HepG2 (cell line): ENCODE measurements at regions not wholly inside any gene's neighbourhood (a gene's known extent, or its start where the extent isn't known, plus 50 kb on each side); places are given as distances from the start of the nearest gene placed in this dataset.

Source experiments
- ATAC-seq: fragments of 200-7000 bp; cut with Tn5 transposase; 3 replicates; pipeline ENCODE4 v1.9.1; 2020; ENCODE audit warnings: mild to moderate bottlenecking, moderate library complexity
- BruUV-seq: library from RNA; stranded (reverse); fragments of 400-500 nt; replicated peaks from 2 replicates; lab custom pipeline; 2021; lab: Mats Ljungman, UMichigan
- CTCF ChIA-PET: fragments of 300-600 bp; formaldehyde crosslinking; extraction: SDS; loops from one replicate; lab custom pipeline; 2021; ENCODE audit warnings: low total read pairs, inconsistent platforms, low intra/inter-chr PET ratio; lab: Yijun Ruan, JAX
- POLR2A ChIA-PET: fragments of 350-600 bp; sonication (Branson Sonifier 250); formaldehyde crosslinking; loops from one replicate; lab custom pipeline; 2020; ENCODE audit warnings: antibody characterized with exemption, inconsistent platforms; lab: Yijun Ruan, JAX
- DNase-seq: peaks from one replicate; pipeline ENCODE4 v3.0.0-alpha.2; 2015; ENCODE audit warnings: low spot score
- FAIRE-seq: peaks from 3 replicates; lab custom pipeline; 2011; peaks lifted over from hg19 to GRCh38; lab: Jason Lieb, UNC
- H2AFZ ChIP-seq: one replicate; pipeline ENCODE4 v1.6.1; 2011; ENCODE audit warnings: low read length, inconsistent platforms
- H3K27ac ChIP-seq: fragments of 300-600 bp; 3 replicates; pipeline ENCODE4 v1.8.0; 2011; ENCODE audit warnings: mixed run types, mild to moderate bottlenecking, mixed read lengths, low read length, inconsistent platforms; ENCODE audit not compliant: insufficient read depth; ENCODE audit errors: extremely low read length
- H3K27me3 ChIP-seq, 2 experiments: fragments of 200-600 bp in 1 of 2; 2 replicates in 1 of 2; 3 replicates in 1 of 2; pipeline versions ENCODE4 v1.6.0 to v1.8.0; 2011; ENCODE audit warnings: low read length in 2 of 2, mild to moderate bottlenecking in 2 of 2, moderate library complexity in 2 of 2, inconsistent platforms in 1 of 2; ENCODE audit not compliant: insufficient read depth in 2 of 2, control insufficient read depth in 1 of 2
- H3K36me3 ChIP-seq, 2 experiments: fragments of 200-600 bp in 1 of 2; replicated peaks in 1 of 2; 2 replicates in 1 of 2; 3 replicates in 1 of 2; pipeline versions ENCODE4 v1.5.1 to v1.8.0; 2011; ENCODE audit warnings: low read length in 2 of 2, inconsistent platforms in 1 of 2; ENCODE audit not compliant: insufficient read depth in 2 of 2, control insufficient read depth in 1 of 2
- H3K4me1 ChIP-seq: 2 replicates; pipeline ENCODE4 v1.5.1; 2012; ENCODE audit warnings: low read length, inconsistent platforms; ENCODE audit not compliant: insufficient read depth
- H3K4me2 ChIP-seq: 2 replicates; pipeline ENCODE4 v1.6.0; 2011; ENCODE audit warnings: low read depth, low read length, inconsistent platforms
- H3K4me3 ChIP-seq, 3 experiments: fragments of 200-600 bp in 1 of 3; sonication (generic), shearing (Covaris generic) in 1 of 3; replicated peaks in 1 of 3; 2 replicates each; pipeline ENCODE4 v1.5.1; 2011 to 2016; ENCODE audit warnings: low read length in 3 of 3, inconsistent platforms in 2 of 3, low read depth in 2 of 3, mild to moderate bottlenecking in 2 of 3, control low read depth in 1 of 3, mixed read lengths in 1 of 3; ENCODE audit not compliant: insufficient read depth in 1 of 3
- H3K79me2 ChIP-seq: one replicate; pipeline ENCODE4 v1.6.1; 2011; ENCODE audit warnings: low read length, inconsistent platforms; ENCODE audit not compliant: insufficient read depth
- H3K9ac ChIP-seq: 2 replicates; pipeline ENCODE4 v1.6.0; 2011; ENCODE audit warnings: mild to moderate bottlenecking, low read depth, low read length, inconsistent platforms; ENCODE audit not compliant: insufficient read depth
- H3K9me3 ChIP-seq: 2 replicates; pipeline ENCODE4 v1.5.1; 2012; ENCODE audit warnings: mild to moderate bottlenecking, low read length
- H4K20me1 ChIP-seq: 2 replicates; pipeline ENCODE4 v1.6.0; 2011; ENCODE audit warnings: inconsistent platforms, mild to moderate bottlenecking, low read length, moderate library complexity; ENCODE audit not compliant: insufficient read depth
- CEBPG ChIP-seq: IDR thresholded peaks from 2 replicates; pipeline ENCODE4 v1.6.1; 2016
- EED ChIP-seq: sonication (generic); formaldehyde crosslinking; IDR thresholded peaks from 2 replicates; pipeline ENCODE4 v1.5.0; 2020; ENCODE audit warnings: mild to moderate bottlenecking, missing genetic modification reagents
- EP300 ChIP-seq, 3 experiments: sonication (generic) in 1 of 3; formaldehyde crosslinking in 1 of 3; IDR thresholded peaks; 2 replicates each; pipeline versions ENCODE4 v1.5.1 to v1.6.1; 2011 to 2020; ENCODE audit warnings: low read depth in 2 of 3, low read length in 2 of 3, borderline replicate concordance in 1 of 3, improper control_type of control experiment in 1 of 3, mild to moderate bottlenecking in 1 of 3, missing genetic modification reagents in 1 of 3, moderate library complexity in 1 of 3
- ETV6 ChIP-seq: sonication (generic); formaldehyde crosslinking; conservative IDR thresholded peaks from 2 replicates; pipeline ENCODE4 v1.4.0; 2020; ENCODE audit warnings: missing genetic modification reagents
- JUN ChIP-seq: sonication (generic); formaldehyde crosslinking; IDR thresholded peaks from 2 replicates; pipeline ENCODE4 v1.4.0; 2020; ENCODE audit warnings: mild to moderate bottlenecking, missing genetic modification reagents
- MXD4 ChIP-seq: IDR thresholded peaks from 2 replicates; pipeline ENCODE4 v1.6.1; 2016; ENCODE audit warnings: mild to moderate bottlenecking, missing biosample characterization, missing genetic modification reagents
- NKX3-1 ChIP-seq: sonication (generic); formaldehyde crosslinking; IDR thresholded peaks from 2 replicates; pipeline ENCODE4 v1.5.0; 2020; ENCODE audit warnings: missing genetic modification reagents
- RBFOX2 ChIP-seq: fragments of 200-400 bp; formaldehyde crosslinking; IDR thresholded peaks from 2 replicates; pipeline ENCODE4 v1.6.1; 2017; ENCODE audit warnings: low read depth, mild to moderate bottlenecking, low read length
- REL ChIP-seq: sonication (generic); formaldehyde crosslinking; conservative IDR thresholded peaks from 2 replicates; pipeline ENCODE4 v1.8.0; 2022; ENCODE audit warnings: mild to moderate bottlenecking, missing genetic modification reagents, moderate library complexity
- SNRNP70 ChIP-seq: fragments of 200-400 bp; formaldehyde crosslinking; IDR thresholded peaks from 2 replicates; pipeline ENCODE4 v1.6.1; 2017; ENCODE audit warnings: mild to moderate bottlenecking, low read depth, low read length, moderate library complexity
- THAP11 ChIP-seq: IDR thresholded peaks from 2 replicates; pipeline ENCODE4 v1.6.1; 2016; ENCODE audit warnings: missing biosample characterization, missing genetic modification reagents
- WIZ ChIP-seq: sonication (generic); formaldehyde crosslinking; IDR thresholded peaks from 2 replicates; pipeline ENCODE4 v1.5.1; 2020; ENCODE audit warnings: mild to moderate bottlenecking, missing genetic modification reagents
- ZNF24 ChIP-seq: fragments of 450-650 bp; IDR thresholded peaks from 2 replicates; pipeline ENCODE4 v1.6.1; 2017; ENCODE audit warnings: antibody characterized with exemption, mild to moderate bottlenecking
- ZNF33B ChIP-seq: sonication (generic); formaldehyde crosslinking; IDR thresholded peaks from 2 replicates; pipeline ENCODE4 v1.5.1; 2020; ENCODE audit warnings: mild to moderate bottlenecking, missing genetic modification reagents
- ZNF557 ChIP-seq: sonication (generic); formaldehyde crosslinking; IDR thresholded peaks from 2 replicates; pipeline ENCODE4 v1.4.0; 2020; ENCODE audit warnings: missing genetic modification reagents
- ZNF883 ChIP-seq: sonication (generic); formaldehyde crosslinking; IDR thresholded peaks from 2 replicates; pipeline ENCODE4 v1.5.1; 2020; ENCODE audit warnings: mild to moderate bottlenecking, missing genetic modification reagents; ENCODE audit errors: not compliant biosample characterization
- ZXDC ChIP-seq: sonication (generic); formaldehyde crosslinking; IDR thresholded peaks from 2 replicates; pipeline ENCODE4 v1.5.0; 2020; ENCODE audit warnings: mild to moderate bottlenecking, missing genetic modification reagents
- WGBS: methylation state at CpG from one replicate; pipeline ENCODE4 v1.1.6; 2017; ENCODE audit warnings: low lambda C conversion rate; 5-methylcytosine and 5-hydroxymethylcytosine counted together
- in situ Hi-C: cut with HindIII; loops from 2 replicates; pipeline ENCODE4 v1.10.0; 2017; ENCODE audit warnings: low pct_unique_long_range_greater_than_20kb; ENCODE audit not compliant: extremely low pct_ligation_motif_present
- intact Hi-C: fragments of 100-400 bp; cut with micrococcal nuclease; formaldehyde crosslinking; loops from one replicate; pipeline ENCODE4 v1.10.0; 2022; ENCODE audit not compliant: unreplicated experiment
- TF ChIP-seq, protein P1 (sequence below): sonication (generic); formaldehyde crosslinking; IDR thresholded peaks from 2 replicates; pipeline ENCODE4 v1.4.0; 2020; ENCODE audit warnings: mild to moderate bottlenecking, missing genetic modification reagents
- TF ChIP-seq, protein P2 (sequence below): IDR thresholded peaks from 2 replicates; pipeline ENCODE4 v1.6.1; 2016; ENCODE audit warnings: missing biosample characterization, missing genetic modification reagents, low read depth

DNA sequence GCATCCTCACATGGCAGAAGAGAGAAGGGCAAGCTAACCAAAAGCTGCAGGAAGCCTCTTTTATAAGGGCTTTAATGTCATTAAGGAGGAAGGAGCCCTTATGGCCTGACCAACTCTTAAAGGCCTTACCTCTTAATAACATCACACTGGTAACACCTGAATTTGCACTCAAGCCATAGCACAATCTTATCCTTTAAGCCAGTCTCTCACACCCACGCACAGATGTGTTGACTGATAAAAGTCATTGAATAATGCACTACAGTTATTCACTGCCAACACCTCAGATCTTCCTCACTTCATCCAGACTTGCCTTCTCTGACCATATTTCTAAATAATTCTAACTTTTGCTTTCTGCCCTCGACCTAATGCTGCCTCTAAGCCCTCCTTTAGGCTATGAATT, 516.8 kb downstream of the ADCYAP1 start:
- intact Hi-C loops: no loop called here
- no peak for TF ChIP-seq ZNF557 (CRISPR knock-in tag)
- TF ChIP-seq SNRNP70: no peak
- TF ChIP-seq CEBPG (CRISPR knock-in tag): no peak
- TF ChIP-seq ZNF33B (CRISPR knock-in tag): no peak
- TF ChIP-seq ZNF883 (CRISPR knock-in tag): no peak
- no peak for TF ChIP-seq MXD4 (CRISPR knock-in tag)
- TF ChIP-seq ETV6 (CRISPR knock-in tag): no peak
- TF ChIP-seq ZNF24: no peak
- no peak for TF ChIP-seq WIZ
- TF ChIP-seq REL (CRISPR knock-in tag): no peak
- TF ChIP-seq ZXDC: no peak
- TF ChIP-seq, protein P1, sequence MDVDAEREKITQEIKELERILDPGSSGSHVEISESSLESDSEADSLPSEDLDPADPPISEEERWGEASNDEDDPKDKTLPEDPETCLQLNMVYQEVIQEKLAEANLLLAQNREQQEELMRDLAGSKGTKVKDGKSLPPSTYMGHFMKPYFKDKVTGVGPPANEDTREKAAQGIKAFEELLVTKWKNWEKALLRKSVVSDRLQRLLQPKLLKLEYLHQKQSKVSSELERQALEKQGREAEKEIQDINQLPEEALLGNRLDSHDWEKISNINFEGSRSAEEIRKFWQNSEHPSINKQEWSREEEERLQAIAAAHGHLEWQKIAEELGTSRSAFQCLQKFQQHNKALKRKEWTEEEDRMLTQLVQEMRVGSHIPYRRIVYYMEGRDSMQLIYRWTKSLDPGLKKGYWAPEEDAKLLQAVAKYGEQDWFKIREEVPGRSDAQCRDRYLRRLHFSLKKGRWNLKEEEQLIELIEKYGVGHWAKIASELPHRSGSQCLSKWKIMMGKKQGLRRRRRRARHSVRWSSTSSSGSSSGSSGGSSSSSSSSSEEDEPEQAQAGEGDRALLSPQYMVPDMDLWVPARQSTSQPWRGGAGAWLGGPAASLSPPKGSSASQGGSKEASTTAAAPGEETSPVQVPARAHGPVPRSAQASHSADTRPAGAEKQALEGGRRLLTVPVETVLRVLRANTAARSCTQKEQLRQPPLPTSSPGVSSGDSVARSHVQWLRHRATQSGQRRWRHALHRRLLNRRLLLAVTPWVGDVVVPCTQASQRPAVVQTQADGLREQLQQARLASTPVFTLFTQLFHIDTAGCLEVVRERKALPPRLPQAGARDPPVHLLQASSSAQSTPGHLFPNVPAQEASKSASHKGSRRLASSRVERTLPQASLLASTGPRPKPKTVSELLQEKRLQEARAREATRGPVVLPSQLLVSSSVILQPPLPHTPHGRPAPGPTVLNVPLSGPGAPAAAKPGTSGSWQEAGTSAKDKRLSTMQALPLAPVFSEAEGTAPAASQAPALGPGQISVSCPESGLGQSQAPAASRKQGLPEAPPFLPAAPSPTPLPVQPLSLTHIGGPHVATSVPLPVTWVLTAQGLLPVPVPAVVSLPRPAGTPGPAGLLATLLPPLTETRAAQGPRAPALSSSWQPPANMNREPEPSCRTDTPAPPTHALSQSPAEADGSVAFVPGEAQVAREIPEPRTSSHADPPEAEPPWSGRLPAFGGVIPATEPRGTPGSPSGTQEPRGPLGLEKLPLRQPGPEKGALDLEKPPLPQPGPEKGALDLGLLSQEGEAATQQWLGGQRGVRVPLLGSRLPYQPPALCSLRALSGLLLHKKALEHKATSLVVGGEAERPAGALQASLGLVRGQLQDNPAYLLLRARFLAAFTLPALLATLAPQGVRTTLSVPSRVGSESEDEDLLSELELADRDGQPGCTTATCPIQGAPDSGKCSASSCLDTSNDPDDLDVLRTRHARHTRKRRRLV (CRISPR knock-in tag): no peak
- TF ChIP-seq EP300 (IDR thresholded peaks at IDR 0.05; ENCODE audit: low read depth in 2 of 2, low read length in 2 of 2): no peak
- no peak for TF ChIP-seq EP300 (CRISPR knock-in tag; IDR thresholded peaks at IDR 0.05; ENCODE audit: borderline replicate concordance)
- TF ChIP-seq JUN: no peak
- TF ChIP-seq RBFOX2: no peak
- TF ChIP-seq NKX3-1: no peak
- no peak for TF ChIP-seq THAP11 (CRISPR knock-in tag)
- TF ChIP-seq, protein P2, sequence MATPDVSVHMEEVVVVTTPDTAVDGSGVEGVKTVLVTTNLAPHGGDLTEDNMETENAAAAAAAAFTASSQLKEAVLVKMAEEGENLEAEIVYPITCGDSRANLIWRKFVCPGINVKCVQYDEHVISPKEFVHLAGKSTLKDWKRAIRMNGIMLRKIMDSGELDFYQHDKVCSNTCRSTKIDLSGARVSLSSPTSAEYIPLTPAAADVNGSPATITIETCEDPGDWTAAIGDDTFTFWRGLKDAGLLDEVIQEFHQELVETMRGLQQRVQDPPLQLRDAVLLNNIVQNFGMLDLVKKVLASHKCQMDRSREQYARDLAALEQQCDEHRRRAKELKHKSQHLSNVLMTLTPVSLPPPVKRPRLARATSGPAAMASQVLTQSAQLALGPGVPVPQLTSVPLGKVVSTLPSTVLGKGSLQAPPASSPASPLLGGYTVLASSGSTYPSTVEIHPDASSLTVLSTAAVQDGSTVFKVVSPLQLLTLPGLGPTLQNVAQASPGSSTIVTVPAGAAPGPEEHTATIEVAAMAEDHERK (CRISPR knock-in tag): no peak
- no peak for TF ChIP-seq EED (CRISPR knock-in tag)

More for the DNA sequence above, 516.8 kb downstream of the ADCYAP1 start:
- Histone ChIP-seq H3K36me3 (no peaks in the 10 kb centered on the region), H3K9me3 (no peaks in the 10 kb centered on the region), H3K27me3 (no peaks in the 10 kb centered on the region), H2AFZ (no peak overlapping the region), H3K4me3 (no peak overlapping the region), H3K9ac (no peak overlapping the region), H3K27ac (no peak overlapping the region), H3K79me2 (no peaks in the 10 kb centered on the region), H3K4me1 (no peaks in the 10 kb centered on the region), H3K4me2 (no peak overlapping the region), H4K20me1 (no peaks in the 10 kb centered on the region)
- FAIRE-seq (no peak), ATAC-seq (no peak), DNase-seq (no peak)
- ChIA-PET POLR2A (no interaction called here), CTCF (no interaction called here)
- in situ Hi-C loops: no loop called here
- 1% methylated on average over 2 of the region's 2 CpGs for WGBS
- no TSS peak for BruUV-seq
